Neutrophil (primary cell): ENCODE measurements at regions not wholly inside any gene's neighbourhood (a gene's known extent, or its start where the extent isn't known, plus 50 kb on each side); places are given as distances from the start of the nearest gene placed in this dataset.

Experiments used
- H3K27ac ChIP-seq: fragments of 200-600 bp; sonication (generic); 2 replicates; pipeline ENCODE4 v1.5.1; 2016; ENCODE audit warnings: mild to moderate bottlenecking, moderate library complexity
- H3K27me3 ChIP-seq: fragments of 200-600 bp; sonication (generic); 2 replicates; pipeline ENCODE4 v1.6.0; 2016; ENCODE audit warnings: mild to moderate bottlenecking
- H3K36me3 ChIP-seq: fragments of 200-600 bp; sonication (generic); 2 replicates; pipeline ENCODE4 v1.5.1; 2017
- H3K4me1 ChIP-seq, 2 experiments: fragments of 200-600 bp in 1 of 2; sonication (generic) in 1 of 2; 1 replicate in 1 of 2; 2 replicates in 1 of 2; pipeline versions ENCODE4 v1.5.1 to v1.6.1; 2013 to 2016; ENCODE audit warnings: low read depth in 1 of 2, low read length in 1 of 2, mild to moderate bottlenecking in 1 of 2, moderate library complexity in 1 of 2; ENCODE audit not compliant: control insufficient read depth in 1 of 2, insufficient read depth in 1 of 2
- H3K4me3 ChIP-seq, 2 experiments: fragments of 200-600 bp in 1 of 2; sonication (generic) in 1 of 2; 1 replicate in 1 of 2; 2 replicates in 1 of 2; pipeline ENCODE4 v1.5.1; 2013 to 2016; ENCODE audit warnings: low read depth in 1 of 2, low read length in 1 of 2, mild to moderate bottlenecking in 1 of 2, moderate library complexity in 1 of 2
- H3K9me3 ChIP-seq: fragments of 200-600 bp; sonication (generic); 2 replicates; pipeline ENCODE4 v1.5.1; 2016
- TF ChIP-seq, protein P1 (sequence below): fragments of 200-600 bp; sonication (generic); IDR thresholded peaks from 2 replicates; pipeline ENCODE4 v1.5.1; 2016; ENCODE audit warnings: antibody characterized with exemption

- H3K4me3 ChIP-seq: no peak overlapping the region
- no peaks in the 10 kb centered on the region for H3K9me3 ChIP-seq
- H3K27me3 ChIP-seq: no peaks in the 10 kb centered on the region
- TF ChIP-seq, protein P1, sequence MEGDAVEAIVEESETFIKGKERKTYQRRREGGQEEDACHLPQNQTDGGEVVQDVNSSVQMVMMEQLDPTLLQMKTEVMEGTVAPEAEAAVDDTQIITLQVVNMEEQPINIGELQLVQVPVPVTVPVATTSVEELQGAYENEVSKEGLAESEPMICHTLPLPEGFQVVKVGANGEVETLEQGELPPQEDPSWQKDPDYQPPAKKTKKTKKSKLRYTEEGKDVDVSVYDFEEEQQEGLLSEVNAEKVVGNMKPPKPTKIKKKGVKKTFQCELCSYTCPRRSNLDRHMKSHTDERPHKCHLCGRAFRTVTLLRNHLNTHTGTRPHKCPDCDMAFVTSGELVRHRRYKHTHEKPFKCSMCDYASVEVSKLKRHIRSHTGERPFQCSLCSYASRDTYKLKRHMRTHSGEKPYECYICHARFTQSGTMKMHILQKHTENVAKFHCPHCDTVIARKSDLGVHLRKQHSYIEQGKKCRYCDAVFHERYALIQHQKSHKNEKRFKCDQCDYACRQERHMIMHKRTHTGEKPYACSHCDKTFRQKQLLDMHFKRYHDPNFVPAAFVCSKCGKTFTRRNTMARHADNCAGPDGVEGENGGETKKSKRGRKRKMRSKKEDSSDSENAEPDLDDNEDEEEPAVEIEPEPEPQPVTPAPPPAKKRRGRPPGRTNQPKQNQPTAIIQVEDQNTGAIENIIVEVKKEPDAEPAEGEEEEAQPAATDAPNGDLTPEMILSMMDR: no peak
- no peak overlapping the region for H3K27ac ChIP-seq
- peaks cover 0 to 7% of the 10 kb centered on the region in 2 experiments for H3K4me1 ChIP-seq
- no peaks in the 10 kb centered on the region for H3K36me3 ChIP-seq
Measured at GRCh38 chr14:22265319-22266141, 323.5 kb downstream of the DAD1 start.

- Histone ChIP-seq H3K27ac (no peak overlapping the region), H3K27me3 (no peaks in the 10 kb centered on the region), H3K9me3 (no peaks in the 10 kb centered on the region), H3K4me1 (peaks cover 0 to 7% of the 10 kb centered on the region in 2 experiments), H3K4me3 (no peak overlapping the region), H3K36me3 (no peaks in the 10 kb centered on the region)
- TF ChIP-seq, protein P1: no peak
Measured at GRCh38 chr14:22264759-22265158, 324.3 kb downstream of the DAD1 start.

DNA sequence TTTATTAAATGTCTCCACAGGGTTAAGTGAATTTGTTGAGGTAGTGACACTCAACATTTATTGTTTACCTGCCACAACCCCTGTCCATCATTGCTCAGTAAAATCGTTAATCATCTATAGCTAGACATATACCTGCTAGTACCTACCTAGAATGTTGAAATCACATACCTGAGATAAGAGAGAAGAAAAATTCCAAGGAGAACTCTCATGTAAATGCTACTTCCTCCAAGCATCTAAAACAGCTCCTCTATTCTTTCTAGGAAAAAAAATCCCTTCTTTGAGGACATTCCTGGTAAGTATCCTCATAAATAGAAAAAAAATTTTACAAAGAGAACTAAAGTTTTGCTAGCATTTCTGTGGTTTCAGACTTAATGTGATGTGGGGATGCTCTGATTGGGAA lies 325.1 kb downstream of the DAD1 start:
- TF ChIP-seq, protein P1: no peak
- Histone ChIP-seq H3K27me3 (no peaks in the 10 kb centered on the region), H3K9me3 (no peaks in the 10 kb centered on the region), H3K36me3 (no peaks in the 10 kb centered on the region), H3K4me3 (no peak overlapping the region), H3K27ac (no peak overlapping the region), H3K4me1 (peaks cover 0 to 7% of the 10 kb centered on the region in 2 experiments)

GRCh38 chr14:22262881-22263280 lies 326.1 kb downstream of the DAD1 start:
- no peaks in the 10 kb centered on the region for H3K27me3 ChIP-seq
- TF ChIP-seq, protein P1: no peak

GRCh38 chr14:22255017-22255950 lies 333.7 kb downstream of the DAD1 start:
- TF ChIP-seq, protein P1: no peak
- Histone ChIP-seq H3K27me3 (no peaks in the 10 kb centered on the region), H3K4me3 (no peak overlapping the region), H3K36me3 (no peaks in the 10 kb centered on the region), H3K4me1 (no peaks in the 10 kb centered on the region), H3K27ac (no peak overlapping the region), H3K9me3 (no peaks in the 10 kb centered on the region)

More at GRCh38 chr14:22262881-22263280, 326.1 kb downstream of the DAD1 start:
- peaks cover 0 to 7% of the 10 kb centered on the region in 2 experiments for H3K4me1 ChIP-seq
- H3K36me3 ChIP-seq: no peaks in the 10 kb centered on the region
- no peak overlapping the region for H3K4me3 ChIP-seq
- no peak overlapping the region for H3K27ac ChIP-seq
- no peaks in the 10 kb centered on the region for H3K9me3 ChIP-seq
